GM20000 (cell line): ENCODE measurements at regions not wholly inside any gene's neighbourhood (a gene's known extent, or its start where the extent isn't known, plus 50 kb on each side); places are given as distances from the start of the nearest gene placed in this dataset.

Experiments
- DNase-seq: peaks from one replicate; pipeline ENCODE4 v3.0.0; 2012; ENCODE audit warnings: low spot score
- TF ChIP-seq, protein P1 (sequence below): IDR thresholded peaks from 2 replicates; pipeline ENCODE4 v1.5.1; 2012; ENCODE audit warnings: mild to moderate bottlenecking, control low read depth; ENCODE audit errors: extremely low read depth, missing control alignments

GRCh38 chr6:170032706-170033309 lies 258.1 kb downstream of the DLL1 start:
- TF ChIP-seq, protein P1, sequence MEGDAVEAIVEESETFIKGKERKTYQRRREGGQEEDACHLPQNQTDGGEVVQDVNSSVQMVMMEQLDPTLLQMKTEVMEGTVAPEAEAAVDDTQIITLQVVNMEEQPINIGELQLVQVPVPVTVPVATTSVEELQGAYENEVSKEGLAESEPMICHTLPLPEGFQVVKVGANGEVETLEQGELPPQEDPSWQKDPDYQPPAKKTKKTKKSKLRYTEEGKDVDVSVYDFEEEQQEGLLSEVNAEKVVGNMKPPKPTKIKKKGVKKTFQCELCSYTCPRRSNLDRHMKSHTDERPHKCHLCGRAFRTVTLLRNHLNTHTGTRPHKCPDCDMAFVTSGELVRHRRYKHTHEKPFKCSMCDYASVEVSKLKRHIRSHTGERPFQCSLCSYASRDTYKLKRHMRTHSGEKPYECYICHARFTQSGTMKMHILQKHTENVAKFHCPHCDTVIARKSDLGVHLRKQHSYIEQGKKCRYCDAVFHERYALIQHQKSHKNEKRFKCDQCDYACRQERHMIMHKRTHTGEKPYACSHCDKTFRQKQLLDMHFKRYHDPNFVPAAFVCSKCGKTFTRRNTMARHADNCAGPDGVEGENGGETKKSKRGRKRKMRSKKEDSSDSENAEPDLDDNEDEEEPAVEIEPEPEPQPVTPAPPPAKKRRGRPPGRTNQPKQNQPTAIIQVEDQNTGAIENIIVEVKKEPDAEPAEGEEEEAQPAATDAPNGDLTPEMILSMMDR, result no peak
- no peak for DNase-seq

GRCh38 chr6:170032197-170032596 lies 258.7 kb downstream of the DLL1 start:
- TF ChIP-seq, protein P1, result no peak
- no peak for DNase-seq

GRCh38 chr6:170031684-170032121 lies 259.2 kb downstream of the DLL1 start:
- no peak for DNase-seq
- TF ChIP-seq, protein P1, result no peak

DNA sequence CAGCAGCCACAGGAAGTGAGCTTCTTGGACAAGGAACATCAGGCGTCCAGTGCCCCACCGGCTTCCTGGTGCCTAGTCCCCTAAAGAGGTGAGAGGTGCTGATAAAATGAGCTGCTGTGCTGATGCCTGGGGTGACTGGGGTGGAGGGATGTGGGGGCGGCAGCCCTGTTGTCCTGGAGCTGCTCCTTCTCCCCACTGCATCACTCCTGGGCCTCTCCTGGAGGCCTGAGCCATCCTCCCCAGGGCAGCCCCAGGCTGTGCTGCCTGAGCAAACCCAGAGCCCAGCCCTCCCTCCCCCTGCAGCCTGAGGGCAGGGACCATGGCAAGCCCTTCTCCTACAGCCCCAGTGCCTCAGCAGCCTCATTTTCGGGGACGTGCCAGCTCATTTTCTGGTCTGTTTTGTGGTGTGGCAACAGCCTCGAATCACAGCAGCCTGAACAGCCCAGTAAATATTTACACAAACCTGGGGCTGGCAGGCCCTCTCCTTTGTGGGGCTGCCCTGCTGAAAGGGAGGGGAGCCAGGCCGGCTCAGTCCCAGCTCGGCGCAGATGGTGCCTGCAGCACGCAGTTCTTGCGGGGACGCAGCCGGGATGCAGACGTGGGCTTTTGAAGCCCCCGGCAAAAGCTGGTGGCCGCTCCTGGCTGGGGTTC lies 259.9 kb downstream of the DLL1 start:
- TF ChIP-seq, protein P1, result no peak
- no peak for DNase-seq

DNA sequence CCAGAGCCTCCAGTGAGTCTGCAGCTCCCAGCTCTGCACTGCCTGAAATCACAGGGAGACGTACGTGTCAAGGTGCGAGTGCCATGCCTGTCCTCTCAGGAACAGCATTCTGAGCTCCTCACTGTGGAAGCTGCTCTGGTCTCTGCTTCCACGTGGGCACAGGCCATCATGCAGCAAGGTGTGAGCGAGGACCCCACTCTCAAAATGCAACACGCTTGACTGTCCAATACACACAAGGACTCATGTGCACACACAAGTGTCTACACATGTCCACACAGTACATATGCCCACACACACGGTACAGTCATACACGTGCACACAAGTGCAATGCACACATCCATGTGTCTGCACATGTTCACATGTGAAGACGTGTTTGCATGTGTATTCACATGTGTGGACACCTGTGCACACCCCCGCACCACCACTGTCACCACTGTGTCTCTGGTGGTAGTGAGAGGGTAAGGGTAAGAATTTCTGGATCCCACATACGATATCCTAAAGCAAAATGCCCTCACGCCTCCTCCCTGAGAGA lies 260.5 kb downstream of the DLL1 start:
- no peak for DNase-seq
- TF ChIP-seq, protein P1, result no peak

GRCh38 chr6:170029416-170030283 lies 261.2 kb downstream of the DLL1 start:
- TF ChIP-seq, protein P1, result no peak
- DNase-seq, result no peak
